A549 (cell line): ENCODE measurements at regions not wholly inside any gene's neighbourhood (a gene's known extent, or its start where the extent isn't known, plus 50 kb on each side); places are given as distances from the start of the nearest gene placed in this dataset.

Experiments
- ATAC-seq, 2 experiments: fragments of 200-7000 bp in 1 of 2; fragments of >200 bp in 1 of 2; cut with Nextera tagmentation in 1 of 2; cut with Tn5 transposase in 1 of 2; 3 replicates each; pipeline versions ENCODE4 v1.8.0 to v1.9.1; 2018 to 2020; ENCODE audit warnings: mild to moderate bottlenecking in 1 of 2, moderate library complexity in 1 of 2
- CTCF ChIA-PET: fragments of 300-600 bp; sonication (Branson Sonifier 250); formaldehyde crosslinking; extraction: SDS; loops from one replicate; lab custom pipeline; 2021; ENCODE audit warnings: antibody characterized with exemption, inconsistent platforms; lab: Yijun Ruan, JAX
- POLR2A ChIA-PET: fragments of 350-600 bp; formaldehyde crosslinking; extraction: SDS; loops from one replicate; lab custom pipeline; 2021; ENCODE audit warnings: antibody characterized with exemption, inconsistent platforms; lab: Yijun Ruan, JAX
- DNase-seq, 2 experiments: peaks; one replicate each; pipeline versions ENCODE4 v3.0.0 to v3.0.0-alpha.2; 2011 to 2016; ENCODE audit warnings: low read depth in 1 of 2, low spot score in 1 of 2
- FAIRE-seq: peaks from 2 replicates; lab custom pipeline; 2011; peaks lifted over from hg19 to GRCh38; lab: Jason Lieb, UNC
- H3K27ac ChIP-seq, 2 experiments: fragments of >200 bp; sonication (Bioruptor Twin); formaldehyde crosslinking; 3 replicates each; pipeline ENCODE4 v1.5.1; 2016 to 2017
- H3K4me1 ChIP-seq: fragments of >200 bp; sonication (Bioruptor Twin); formaldehyde crosslinking; 3 replicates; pipeline ENCODE4 v1.6.1; 2016
- H3K4me2 ChIP-seq: fragments of >200 bp; sonication (Bioruptor Twin); formaldehyde crosslinking; 3 replicates; pipeline ENCODE4 v1.6.1; 2016
- H3K4me3 ChIP-seq: fragments of >200 bp; sonication (Bioruptor Twin); formaldehyde crosslinking; 3 replicates; pipeline ENCODE4 v1.5.1; 2016
- H3K9me3 ChIP-seq: fragments of >200 bp; sonication (Bioruptor Twin); formaldehyde crosslinking; 3 replicates; pipeline ENCODE4 v1.6.1; 2016
- BCL3 ChIP-seq: fragments of >200 bp; sonication (Bioruptor Twin); formaldehyde crosslinking; IDR thresholded peaks from 3 replicates; pipeline ENCODE4 v1.6.1; 2016
- CBX8 ChIP-seq: fragments of 200-600 bp; sonication (generic); IDR thresholded peaks from 2 replicates; pipeline ENCODE4 v1.6.1; 2016
- CHD2 ChIP-seq: fragments of 150-350 bp; IDR thresholded peaks from 2 replicates; pipeline ENCODE4 v1.6.1; 2014; ENCODE audit warnings: low read length; ENCODE audit not compliant: partially characterized antibody
- EHMT2 ChIP-seq: fragments of 200-600 bp; sonication (generic); IDR thresholded peaks from 2 replicates; pipeline ENCODE4 v1.6.1; 2016; ENCODE audit warnings: antibody characterized with exemption, low read depth, mild to moderate bottlenecking, moderate library complexity
- ELK1 ChIP-seq: fragments of 150-350 bp; IDR thresholded peaks from 2 replicates; pipeline ENCODE4 v1.6.1; 2014; ENCODE audit warnings: low read depth, mild to moderate bottlenecking, low read length
- EP300 ChIP-seq, 2 experiments: fragments of >200 bp; sonication (Bioruptor Twin); formaldehyde crosslinking; IDR thresholded peaks; 2 replicates in 1 of 2; 3 replicates in 1 of 2; pipeline ENCODE4 v1.6.1; 2016 to 2017
- FOSL2 ChIP-seq, 2 experiments: fragments of 450-650 bp in 1 of 2; fragments of >200 bp in 1 of 2; sonication (Bioruptor Twin) in 1 of 2; formaldehyde crosslinking; IDR thresholded peaks; 2 replicates each; pipeline versions ENCODE4 v1.5.0 to v1.6.1; 2016 to 2020; ENCODE audit warnings: mild to moderate bottlenecking in 1 of 2, moderate library complexity in 1 of 2
- GATA3 ChIP-seq: IDR thresholded peaks from 2 replicates; pipeline ENCODE4 v1.6.1; 2012; ENCODE audit warnings: borderline replicate concordance
- HEYL ChIP-seq: fragments of 250-450 bp; sonication (Bioruptor Pico); IDR thresholded peaks from 2 replicates; pipeline ENCODE4 v1.8.0; 2021; ENCODE audit warnings: mild to moderate bottlenecking, moderate library complexity
- MAX ChIP-seq: IDR thresholded peaks from 2 replicates; pipeline ENCODE4 v1.6.1; 2012
- NPAS2 ChIP-seq: fragments of 250-450 bp; sonication (Bioruptor Pico); IDR thresholded peaks from 2 replicates; pipeline ENCODE4 v1.8.0; 2022; ENCODE audit warnings: mild to moderate bottlenecking, moderate library complexity, borderline replicate concordance
- NR3C1 ChIP-seq: fragments of >200 bp; sonication (Bioruptor Twin); formaldehyde crosslinking; IDR thresholded peaks from 3 replicates; pipeline ENCODE4 v1.6.1; 2017
- PBX3 ChIP-seq: IDR thresholded peaks from 2 replicates; pipeline ENCODE4 v1.6.1; 2012
- PHF8 ChIP-seq: fragments of 200-600 bp; sonication (generic); IDR thresholded peaks from 2 replicates; pipeline ENCODE4 v1.6.1; 2016; ENCODE audit warnings: low read depth, mild to moderate bottlenecking, antibody characterized with exemption, moderate library complexity, borderline replicate concordance
- POLR2A ChIP-seq: IDR thresholded peaks from 2 replicates; pipeline ENCODE4 v1.6.1; 2012; ENCODE audit warnings: mild to moderate bottlenecking, low read length
- RARB ChIP-seq: fragments of 250-450 bp; sonication (Bioruptor Pico); IDR thresholded peaks from 2 replicates; pipeline ENCODE4 v1.8.0; 2021; ENCODE audit warnings: mild to moderate bottlenecking, moderate library complexity
- USF2 ChIP-seq: fragments of 450-650 bp; IDR thresholded peaks from 2 replicates; pipeline ENCODE4 v1.6.1; 2014; ENCODE audit warnings: antibody characterized with exemption
- ZC3H11A ChIP-seq: fragments of 450-650 bp; IDR thresholded peaks from 2 replicates; pipeline ENCODE4 v1.6.1; 2014; ENCODE audit warnings: antibody characterized with exemption, mild to moderate bottlenecking
- ZFP36 ChIP-seq: fragments of 450-650 bp; IDR thresholded peaks from 2 replicates; pipeline ENCODE4 v1.6.1; 2014; ENCODE audit warnings: borderline replicate concordance; ENCODE audit not compliant: partially characterized antibody
- ZNF302 ChIP-seq: fragments of 250-450 bp; sonication (Bioruptor Pico); IDR thresholded peaks from 2 replicates; pipeline ENCODE4 v1.9.0; 2021; ENCODE audit warnings: inconsistent platforms, mild to moderate bottlenecking, moderate library complexity
- WGBS: methylation state at CpG from one replicate; pipeline ENCODE4 v1.1.6; 2017; ENCODE audit errors: missing lambda C conversion rate; 5-methylcytosine and 5-hydroxymethylcytosine counted together

GRCh38 chr12:67519484-67520433 lies 128.8 kb upstream of the DYRK2 start:
- ATAC-seq (no peak), DNase-seq (no peak), FAIRE-seq (no peak)
- H3K4me3 ChIP-seq = no peak overlapping the region
- H3K27ac ChIP-seq = no peak overlapping the region
- H3K4me2 ChIP-seq = no peak overlapping the region
- POLR2A ChIA-PET = no interaction called here
- CTCF ChIA-PET = interaction anchor here (1.7 kb wide), 1 partner anchor 9 kb away, joined by 5 read pairs; no protein-coding TSS in a partner anchor
- TF ChIP-seq NPAS2 (CRISPR knock-in tag) (no peak), EP300 (IDR thresholded peaks at IDR 0.05) (no peak), EHMT2 (no peak), USF2 (no peak), FOSL2 (IDR thresholded peaks at IDR 0.05) (no peak), FOSL2 (CRISPR knock-in tag; IDR thresholded peaks at IDR 0.05) (no peak), NR3C1 (no peak), POLR2A (no peak), GATA3 (no peak), RARB (CRISPR knock-in tag) (no peak), ZFP36 (no peak), ZC3H11A (no peak)
- TF ChIP-seq, all 56 proteins: peak for 0
- H3K9me3 ChIP-seq = no peaks in the 10 kb centered on the region
- 70% methylated on average over 7 of the region's 7 CpGs for WGBS
- H3K4me1 ChIP-seq = 0 out of 3 replicates have a peak, but pooled peaks cover 7% of the 10 kb centered on the region

GRCh38 chr12:67520606-67521005 lies 127.9 kb upstream of the DYRK2 start:
- CTCF ChIA-PET = no interaction called here
- POLR2A ChIA-PET = no interaction called here
- Histone ChIP-seq H3K4me2 (no peak overlapping the region), H3K4me1 (0 out of 3 replicates have a peak, but pooled peaks cover 7% of the 10 kb centered on the region), H3K9me3 (no peaks in the 10 kb centered on the region), H3K27ac (no peak overlapping the region), H3K4me3 (no peak overlapping the region)
- no peak for ATAC-seq
- FAIRE-seq = no peak
- TF ChIP-seq EP300 (IDR thresholded peaks at IDR 0.05) (no peak), MAX (no peak), ELK1 (no peak), ZFP36 (no peak), CHD2 (no peak), HEYL (CRISPR knock-in tag) (no peak), ZNF302 (CRISPR knock-in tag) (no peak), PHF8 (no peak), PBX3 (no peak), FOSL2 (IDR thresholded peaks at IDR 0.05) (no peak), FOSL2 (CRISPR knock-in tag; IDR thresholded peaks at IDR 0.05) (no peak)
- DNase-seq = no peak
- WGBS = 88% methylated on average over 3 of the region's 3 CpGs

- ChIA-PET POLR2A (no interaction called here), CTCF (no interaction called here)
- no peak overlapping the region for H3K4me2 ChIP-seq
- TF ChIP-seq BCL3 = no peak
- no peak for TF ChIP-seq RARB (CRISPR knock-in tag)
- no peak for TF ChIP-seq EP300 (IDR thresholded peaks at IDR 0.05)
- TF ChIP-seq CBX8 = no peak
- no peak for TF ChIP-seq USF2
- TF ChIP-seq MAX = no peak
- no peak for DNase-seq
- H3K4me3 ChIP-seq = no peak overlapping the region
- no peak for FAIRE-seq
- 0 out of 3 replicates have a peak, but pooled peaks cover 2% of the 10 kb centered on the region for H3K4me1 ChIP-seq
- H3K27ac ChIP-seq = no peak overlapping the region
- no peak for ATAC-seq
- no peaks in the 10 kb centered on the region for H3K9me3 ChIP-seq
- 35% methylated on average over 5 of the region's 5 CpGs for WGBS
Measured at GRCh38 chr12:67522222-67522621, 126.3 kb upstream of the DYRK2 start.
